Raji (cell line): ENCODE measurements at regions not wholly inside any gene's neighbourhood (a gene's known extent, or its start where the extent isn't known, plus 50 kb on each side); places are given as distances from the start of the nearest gene placed in this dataset.

Experiments used
- POLR2A ChIP-seq: IDR thresholded peaks from 2 replicates; pipeline ENCODE4 v1.6.1; 2011; ENCODE audit warnings: low read depth, low read length, control low read depth; ENCODE audit not compliant: insufficient read depth

DNA sequence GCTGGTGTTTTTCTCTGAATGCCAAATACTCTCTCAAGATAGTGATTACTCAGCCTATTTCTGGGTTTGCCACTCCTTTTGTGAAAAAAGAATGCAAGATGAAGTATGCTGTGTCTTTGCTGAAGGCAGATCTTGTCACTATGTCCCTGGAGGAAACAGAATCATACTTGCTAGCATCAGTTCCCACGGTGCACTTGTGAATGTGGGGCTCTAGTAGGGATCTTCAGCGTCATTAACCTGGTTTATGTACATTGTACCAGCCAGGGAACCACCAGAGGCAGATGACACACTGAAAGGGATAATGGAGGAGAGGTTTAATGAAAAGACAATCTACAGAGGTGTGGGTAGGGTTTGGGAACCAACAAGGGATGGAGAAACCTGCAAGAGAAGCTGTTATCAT lies 131.0 kb upstream of the CXCR4 start:
- no peak for TF ChIP-seq POLR2A

GRCh38 chr2:136248242-136248641 lies 130.3 kb upstream of the CXCR4 start:
- no peak for TF ChIP-seq POLR2A

DNA sequence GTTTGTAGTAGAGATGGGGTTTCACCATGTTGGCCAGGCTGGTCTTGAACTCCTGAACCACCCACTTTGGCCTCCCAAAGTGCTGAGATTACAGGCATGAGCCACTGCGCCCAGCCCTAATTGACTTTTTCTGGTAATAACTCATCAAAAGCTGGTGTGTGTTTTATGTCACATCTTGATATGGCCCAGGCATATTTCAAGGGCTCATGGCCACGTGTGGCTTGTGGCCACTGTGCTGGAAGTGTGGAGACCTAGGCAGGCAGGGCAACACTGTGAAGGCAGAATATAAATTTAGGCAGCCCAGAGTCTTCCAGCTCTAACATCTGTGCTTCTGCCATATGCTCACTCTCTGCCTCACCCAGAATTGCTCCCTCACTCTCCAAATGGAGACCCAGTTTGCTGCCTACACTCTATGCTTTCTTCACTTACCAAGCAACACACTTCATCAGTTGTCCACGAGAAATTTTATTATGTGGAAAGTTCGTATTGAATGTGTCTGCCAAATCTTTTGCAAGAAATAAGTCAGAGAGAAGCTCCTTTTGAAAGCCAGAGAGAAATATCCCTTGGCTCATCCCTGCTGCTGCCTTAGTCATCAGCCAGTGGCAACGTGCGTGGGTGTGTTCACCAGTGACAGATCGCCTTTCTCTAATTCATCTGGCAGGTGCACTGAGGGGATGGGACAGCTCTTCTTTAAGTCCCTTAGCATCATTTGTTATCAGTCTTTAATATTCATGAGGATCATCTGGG lies 129.4 kb upstream of the CXCR4 start:
- TF ChIP-seq POLR2A: no peak

GRCh38 chr2:136246086-136246669 lies 128.2 kb upstream of the CXCR4 start:
- no peak for TF ChIP-seq POLR2A

DNA sequence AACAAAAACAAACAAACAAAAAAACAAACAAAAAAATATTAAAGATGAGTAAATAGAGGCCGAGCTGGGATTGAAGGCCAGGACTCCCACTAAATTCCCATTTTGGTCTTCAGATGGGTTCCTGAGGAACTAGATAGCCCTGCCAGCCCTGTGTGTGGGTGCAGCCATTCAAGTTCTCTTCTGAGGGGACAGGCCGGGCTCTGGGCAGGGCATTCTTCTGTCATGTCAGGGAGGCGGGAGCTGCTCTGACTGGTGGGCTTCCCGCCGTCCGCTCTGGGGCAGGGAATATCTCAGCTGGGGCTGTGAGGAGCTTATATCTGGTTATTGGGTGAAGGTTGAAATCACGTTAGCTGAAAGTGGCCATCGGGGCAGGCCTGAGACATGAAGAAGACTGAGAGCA lies 127.3 kb upstream of the CXCR4 start:
- no peak for TF ChIP-seq POLR2A

DNA sequence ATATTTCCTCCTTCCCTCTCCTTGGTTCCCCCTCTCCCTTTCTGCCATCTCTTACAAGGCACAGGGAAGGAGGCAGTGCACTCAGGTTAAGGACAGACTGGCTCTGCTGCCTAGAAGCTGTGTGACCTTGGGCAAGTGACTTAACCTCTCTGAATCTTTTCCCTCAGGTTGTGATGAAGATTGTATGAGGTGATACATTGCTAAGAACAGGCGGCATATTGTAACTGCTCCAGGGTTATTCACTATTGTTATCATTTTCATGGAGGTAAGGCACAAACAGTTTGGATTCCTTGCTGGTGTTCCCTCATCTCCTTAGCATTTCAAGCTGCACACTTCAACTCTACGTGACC lies 126.6 kb upstream of the CXCR4 start:
- TF ChIP-seq POLR2A: no peak

DNA sequence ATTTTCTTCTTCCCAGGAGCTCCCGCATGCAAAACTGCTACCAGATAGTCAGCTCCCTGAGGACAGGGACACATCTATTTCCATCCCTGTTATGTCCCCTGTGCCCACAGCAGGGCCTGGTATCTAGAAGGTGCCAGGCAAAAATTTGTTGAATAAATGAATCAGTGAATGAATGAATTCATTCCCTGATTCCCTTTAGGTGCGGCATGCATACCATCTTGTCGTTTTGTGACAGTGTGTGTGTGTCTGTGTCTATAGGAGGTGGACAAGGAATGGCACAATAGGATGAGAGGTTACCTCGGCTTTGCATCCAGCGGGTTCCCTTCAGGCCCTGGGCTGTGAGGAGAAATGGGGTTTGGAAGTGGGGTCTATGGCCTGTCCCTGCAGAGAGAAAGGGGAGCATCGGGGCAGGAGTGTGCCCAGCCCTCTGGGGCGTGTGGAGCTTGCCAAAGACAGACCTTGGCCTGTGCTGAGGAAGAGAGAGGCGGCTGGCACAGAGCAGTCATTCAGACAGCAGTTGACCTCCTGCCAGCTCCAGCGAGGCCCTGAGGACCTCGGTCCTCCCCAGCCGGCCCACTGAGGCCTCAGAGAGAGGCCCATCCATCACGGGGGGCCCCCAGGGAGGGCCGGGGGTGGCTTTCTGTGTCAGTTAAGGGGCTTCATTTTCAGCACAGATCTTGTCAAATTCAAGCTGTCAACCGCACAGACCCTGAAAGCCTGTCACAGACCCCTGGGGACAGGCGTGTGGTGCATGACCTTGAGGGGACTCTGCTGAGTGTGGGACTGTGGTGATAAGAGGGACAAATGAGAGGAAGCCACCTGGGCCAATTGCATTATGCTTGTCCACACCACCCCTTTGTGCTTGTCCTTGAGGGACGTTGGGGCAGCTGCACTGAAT lies 125.9 kb upstream of the CXCR4 start:
- TF ChIP-seq POLR2A: no peak

GRCh38 chr2:136242687-136243277 lies 124.8 kb upstream of the CXCR4 start:
- no peak for TF ChIP-seq POLR2A

- TF ChIP-seq POLR2A: no peak
Measured at GRCh38 chr2:136242100-136242499, 124.2 kb upstream of the CXCR4 start.

DNA sequence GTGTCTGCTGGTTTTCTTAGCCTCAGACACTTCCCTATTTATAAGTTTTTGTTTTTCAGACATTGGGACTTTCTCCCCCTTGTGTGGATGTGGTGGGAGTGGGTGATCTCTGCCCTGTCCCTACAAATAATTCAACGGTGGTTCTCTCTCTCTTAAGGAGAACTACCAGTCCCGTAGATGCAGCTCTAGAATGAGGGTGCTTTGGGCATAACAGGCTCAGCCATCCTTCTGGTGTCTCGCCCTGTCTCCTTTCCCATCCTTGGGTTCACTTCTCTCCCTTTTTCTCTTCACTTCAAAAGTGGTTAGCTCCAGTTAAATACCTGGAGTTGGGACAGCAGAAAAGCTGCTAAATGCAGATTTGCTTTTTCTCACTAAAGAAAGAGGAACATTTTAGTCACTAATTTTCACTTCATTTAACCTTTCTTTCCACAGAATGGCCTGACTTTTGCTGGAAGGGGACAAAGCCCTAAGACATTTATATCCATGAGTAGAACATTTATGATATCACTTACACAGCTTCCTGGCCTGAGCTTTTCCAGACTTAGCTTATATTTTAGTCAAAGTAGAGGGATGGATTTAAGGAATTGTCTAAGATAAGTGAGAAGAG lies 121.2 kb upstream of the CXCR4 start:
- TF ChIP-seq POLR2A: peak; percentile 44

DNA sequence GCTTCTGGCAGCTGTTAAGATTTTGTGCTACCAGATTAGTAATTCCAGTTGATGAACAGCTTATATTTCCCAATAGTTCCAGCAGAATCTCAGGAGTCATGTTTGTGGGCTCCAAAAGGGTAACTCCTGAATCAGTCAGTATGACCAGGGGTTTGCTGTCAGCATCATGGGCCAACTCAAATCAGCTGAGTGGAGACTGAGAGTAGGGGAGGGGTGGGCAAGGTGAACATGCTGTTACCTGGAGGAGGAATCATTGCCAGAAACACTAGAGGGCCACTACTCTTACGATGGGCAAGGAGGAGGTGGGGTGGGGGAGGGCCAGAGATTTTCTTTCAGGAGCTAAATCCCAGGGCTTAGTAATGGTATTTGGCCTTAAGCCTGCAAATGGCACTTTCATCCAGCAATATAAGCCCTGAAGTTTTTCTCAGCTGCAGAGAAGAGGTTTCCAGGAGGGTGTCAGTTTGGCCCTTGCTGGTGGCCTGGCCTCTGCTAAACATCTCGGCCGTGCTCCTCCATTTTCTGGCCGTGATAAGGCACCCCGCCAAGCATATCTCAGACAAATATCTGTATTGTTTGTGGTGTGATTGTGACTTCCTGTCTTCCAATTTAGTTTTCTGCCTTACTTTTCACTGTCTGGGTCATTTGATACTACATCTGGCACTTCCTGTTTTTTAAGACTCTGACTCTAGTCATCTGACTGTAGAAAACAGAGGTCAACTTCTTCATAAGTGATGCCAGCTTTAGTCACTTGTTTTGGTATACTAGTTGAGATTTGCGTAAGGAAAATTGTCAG lies 120.5 kb upstream of the CXCR4 start:
- TF ChIP-seq POLR2A: peak; percentile 15; the same call in 1 of the 2 replicates

DNA sequence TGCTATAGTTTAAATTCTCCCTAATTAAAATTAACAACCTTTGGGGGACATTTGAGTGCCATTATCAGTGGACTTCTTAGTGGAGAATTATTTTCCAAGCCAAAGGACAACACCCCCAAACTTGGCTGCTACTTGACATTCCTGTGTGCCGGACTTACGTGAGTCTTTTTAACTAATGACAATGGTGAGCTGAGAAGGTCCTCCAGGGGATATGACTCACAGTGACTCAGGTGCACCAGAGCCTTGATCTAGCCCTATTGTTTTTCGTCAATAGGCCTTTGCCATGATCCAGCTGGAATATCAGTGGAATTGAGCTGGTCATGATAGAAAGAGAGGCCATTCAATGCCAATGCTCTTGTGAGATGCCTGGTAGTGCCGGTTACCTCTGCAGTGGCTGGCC lies 118.1 kb upstream of the CXCR4 start:
- TF ChIP-seq POLR2A: no peak

- no peak for TF ChIP-seq POLR2A
Measured at GRCh38 chr2:136235546-136235945, 117.6 kb upstream of the CXCR4 start.

GRCh38 chr2:136234261-136234660 lies 116.3 kb upstream of the CXCR4 start:
- no peak for TF ChIP-seq POLR2A
